ENCODE measurements at regions not wholly inside any gene's neighbourhood (a gene's known extent, or its start where the extent isn't known, plus 50 kb on each side); places are given as distances from the start of the nearest gene placed in this dataset.

DNA sequence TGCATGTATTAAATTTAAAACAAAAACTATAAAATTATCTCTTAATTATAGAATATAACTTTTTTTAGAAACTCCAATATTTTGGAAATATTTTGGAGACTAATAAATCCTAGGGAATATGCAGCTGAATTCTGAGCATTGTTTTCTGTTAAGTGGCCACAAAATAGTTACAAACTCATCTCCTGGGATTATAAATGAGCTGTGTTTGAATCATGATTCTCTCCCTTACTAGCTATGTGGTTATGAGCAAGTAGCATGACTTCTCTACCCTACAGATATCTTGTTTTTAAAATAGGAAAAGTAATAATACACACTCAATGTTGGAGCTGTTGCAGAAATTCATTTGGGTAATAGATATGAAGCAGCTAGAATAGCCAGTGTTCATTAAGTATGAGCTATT lies 137.9 kb upstream of the ITGA4 start:
- Histone ChIP-seq H3K27ac (ENCODE audit: low read depth, low read length) (no peak overlapping the region), H3K9me3 (ENCODE audit: insufficient read depth, low read depth, low read length) (no peaks in the 10 kb centered on the region), H3K9ac (ENCODE audit: low read length) (no peak overlapping the region), H3K27me3 (ENCODE audit: insufficient read depth, low read length) (no peaks in the 10 kb centered on the region), H4K20me1 (ENCODE audit: insufficient read depth, low read length) (no peaks in the 10 kb centered on the region), H2AFZ (ENCODE audit: low read depth, low read length) (no peak overlapping the region), H3K36me3 (ENCODE audit: insufficient read depth, low read length) (no peaks in the 10 kb centered on the region), H3K79me2 (ENCODE audit: insufficient read depth, low read length) (no peaks in the 10 kb centered on the region), H3K4me2 (ENCODE audit: low read length) (no peak overlapping the region), H3K4me1 (ENCODE audit: insufficient read depth, low read length) (no peaks in the 10 kb centered on the region), H3K4me3 (ENCODE audit: insufficient read depth, low read depth, low read length) (no peak overlapping the region)
- Mint-ChIP-seq H3K4me1 (ENCODE audit: low read depth, unreplicated experiment) (no peaks in the 10 kb centered on the region), H3K36me3 (ENCODE audit: low read depth, unreplicated experiment) (no peaks in the 10 kb centered on the region), H3K9me3 (ENCODE audit: unreplicated experiment) (no peaks in the 10 kb centered on the region), H3K4me3 (ENCODE audit: unreplicated experiment) (no peak overlapping the region), H3K27me3 (ENCODE audit: low read depth, unreplicated experiment) (no peaks in the 10 kb centered on the region), H3K27ac (ENCODE audit: unreplicated experiment) (no peak overlapping the region)
- FAIRE-seq (no peak), DNase-seq (ENCODE audit: low read depth) (no peak)
- TF ChIP-seq CTCF (IDR thresholded peaks at IDR 0.05; ENCODE audit: insufficient read depth, low read depth, low read length), result no peak
- TF ChIP-seq EZH2 (IDR thresholded peaks at IDR 0.05; ENCODE audit: insufficient read depth, low read length), result no peak

DNA sequence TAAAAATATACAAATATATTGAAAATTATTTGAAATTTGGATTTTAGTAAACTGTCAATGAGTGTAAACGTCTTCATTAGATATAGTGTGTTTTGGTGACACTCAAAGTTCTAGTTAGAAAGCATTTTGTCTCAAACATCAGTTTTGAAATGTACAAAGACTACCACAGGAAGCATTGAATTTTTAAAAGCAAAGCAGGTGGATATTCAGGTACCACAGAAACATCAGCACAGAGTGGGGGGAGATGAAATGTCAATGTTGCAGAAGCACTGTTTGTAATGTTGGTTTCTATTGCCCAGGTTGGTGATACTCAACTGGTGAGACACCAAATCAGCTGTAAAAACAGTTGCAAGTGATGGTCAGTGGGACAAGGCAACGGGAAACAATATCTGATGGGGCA lies 136.5 kb upstream of the ITGA4 start:
- TF ChIP-seq CTCF (IDR thresholded peaks at IDR 0.05; ENCODE audit: insufficient read depth, low read depth, low read length) (no peak), EZH2 (IDR thresholded peaks at IDR 0.05; ENCODE audit: insufficient read depth, low read length) (no peak)
- H3K4me1 Mint-ChIP-seq (ENCODE audit: low read depth, unreplicated experiment), result no peaks in the 10 kb centered on the region

DNA sequence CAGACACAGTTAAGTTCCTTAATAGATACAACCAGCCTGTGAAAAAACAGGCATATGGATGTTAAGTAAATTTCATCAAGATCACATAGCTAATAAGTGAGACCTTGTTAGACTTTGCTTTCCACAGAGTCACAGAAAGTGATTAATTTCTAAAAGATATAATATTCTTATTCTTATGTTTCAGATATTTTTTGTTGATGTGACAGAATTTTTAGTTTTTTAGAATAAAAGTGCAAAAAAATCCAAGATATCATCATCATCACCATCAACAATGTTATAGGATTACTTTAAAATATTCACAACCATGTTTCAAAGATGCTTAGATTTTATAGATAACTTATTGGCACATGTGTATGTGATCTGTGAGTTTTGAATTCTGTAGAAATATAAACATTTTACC lies 132.3 kb upstream of the ITGA4 start:
- no peaks in the 10 kb centered on the region for H4K20me1 ChIP-seq (ENCODE audit: insufficient read depth, low read length)
- Mint-ChIP-seq H3K9me3 (ENCODE audit: unreplicated experiment) (no peaks in the 10 kb centered on the region), H3K27me3 (ENCODE audit: low read depth, unreplicated experiment) (no peaks in the 10 kb centered on the region), H3K27ac (ENCODE audit: unreplicated experiment) (no peak overlapping the region), H3K36me3 (ENCODE audit: low read depth, unreplicated experiment) (no peaks in the 10 kb centered on the region), H3K4me3 (ENCODE audit: unreplicated experiment) (no peak overlapping the region), H3K4me1 (ENCODE audit: low read depth, unreplicated experiment) (no peaks in the 10 kb centered on the region)
- H3K4me1 ChIP-seq (ENCODE audit: insufficient read depth, low read length), result no peaks in the 10 kb centered on the region
- TF ChIP-seq EZH2 (IDR thresholded peaks at IDR 0.05; ENCODE audit: insufficient read depth, low read length), result no peak
- no peak for TF ChIP-seq CTCF (IDR thresholded peaks at IDR 0.05; ENCODE audit: insufficient read depth, low read depth, low read length)
- no peaks in the 10 kb centered on the region for H3K27me3 ChIP-seq (ENCODE audit: insufficient read depth, low read length)
- H3K4me2 ChIP-seq (ENCODE audit: low read length), result no peak overlapping the region
- H3K9me3 ChIP-seq (ENCODE audit: insufficient read depth, low read depth, low read length), result no peaks in the 10 kb centered on the region
- H2AFZ ChIP-seq (ENCODE audit: low read depth, low read length), result no peak overlapping the region
- H3K9ac ChIP-seq (ENCODE audit: low read length), result no peak overlapping the region
- no peak overlapping the region for H3K4me3 ChIP-seq (ENCODE audit: insufficient read depth, low read depth, low read length)
- H3K79me2 ChIP-seq (ENCODE audit: insufficient read depth, low read length), result no peaks in the 10 kb centered on the region
- FAIRE-seq (no peak), DNase-seq (ENCODE audit: low read depth) (no peak)
- no peak overlapping the region for H3K27ac ChIP-seq (ENCODE audit: low read depth, low read length)
- no peaks in the 10 kb centered on the region for H3K36me3 ChIP-seq (ENCODE audit: insufficient read depth, low read length)

More for the DNA sequence above, 136.5 kb upstream of the ITGA4 start:
- no peaks in the 10 kb centered on the region for H4K20me1 ChIP-seq (ENCODE audit: insufficient read depth, low read length)
- H3K9me3 ChIP-seq (ENCODE audit: insufficient read depth, low read depth, low read length), result no peaks in the 10 kb centered on the region
- H2AFZ ChIP-seq (ENCODE audit: low read depth, low read length), result no peak overlapping the region
- FAIRE-seq (no peak), DNase-seq (ENCODE audit: low read depth) (no peak)
- H3K9me3 Mint-ChIP-seq (ENCODE audit: unreplicated experiment), result no peaks in the 10 kb centered on the region
- no peaks in the 10 kb centered on the region for H3K27me3 Mint-ChIP-seq (ENCODE audit: low read depth, unreplicated experiment)
- H3K27me3 ChIP-seq (ENCODE audit: insufficient read depth, low read length), result no peaks in the 10 kb centered on the region
- no peak overlapping the region for H3K27ac ChIP-seq (ENCODE audit: low read depth, low read length)
- no peak overlapping the region for H3K9ac ChIP-seq (ENCODE audit: low read length)
- H3K4me1 ChIP-seq (ENCODE audit: insufficient read depth, low read length), result no peaks in the 10 kb centered on the region
- no peak overlapping the region for H3K4me3 Mint-ChIP-seq (ENCODE audit: unreplicated experiment)
- H3K79me2 ChIP-seq (ENCODE audit: insufficient read depth, low read length), result no peaks in the 10 kb centered on the region
- H3K27ac Mint-ChIP-seq (ENCODE audit: unreplicated experiment), result no peak overlapping the region
- H3K4me2 ChIP-seq (ENCODE audit: low read length), result no peak overlapping the region
- no peak overlapping the region for H3K4me3 ChIP-seq (ENCODE audit: insufficient read depth, low read depth, low read length)
- no peaks in the 10 kb centered on the region for H3K36me3 ChIP-seq (ENCODE audit: insufficient read depth, low read length)
- no peaks in the 10 kb centered on the region for H3K36me3 Mint-ChIP-seq (ENCODE audit: low read depth, unreplicated experiment)

Data from astrocyte (in vitro differentiated cells and primary cell).